Cardiac muscle cell (in vitro differentiated cells and primary cell): ENCODE measurements at regions not wholly inside any gene's neighbourhood (a gene's known extent, or its start where the extent isn't known, plus 50 kb on each side); places are given as distances from the start of the nearest gene placed in this dataset.

ENCODE experiments used
- DNase-seq, 2 donors: peaks; one replicate each; pipeline versions ENCODE4 v3.0.0 to v3.0.0-alpha.2; 2010 to 2017; ENCODE audit warnings: low read depth in 1 of 2, low spot score in 1 of 2
- H3K27ac ChIP-seq: fragments of 200-600 bp; sonication (generic); 2 replicates; pipeline ENCODE4 v1.5.1; 2016
- H3K27me3 ChIP-seq: fragments of 200-600 bp; sonication (generic); 2 replicates; pipeline ENCODE4 v1.6.0; 2016; ENCODE audit warnings: control low read depth
- H3K36me3 ChIP-seq: fragments of 200-600 bp; sonication (generic); 2 replicates; pipeline ENCODE4 v1.5.1; 2016; ENCODE audit warnings: control low read depth
- H3K4me1 ChIP-seq: fragments of 200-600 bp; sonication (generic); 2 replicates; pipeline ENCODE4 v1.8.1; 2017; ENCODE audit warnings: low read depth, mild to moderate bottlenecking, mixed run types
- H3K4me3 ChIP-seq: fragments of 200-600 bp; sonication (generic); 2 replicates; pipeline ENCODE4 v1.5.1; 2016; ENCODE audit warnings: mild to moderate bottlenecking
- H3K9me3 ChIP-seq: fragments of 200-600 bp; sonication (generic); 2 replicates; pipeline ENCODE4 v1.5.1; 2017; ENCODE audit warnings: low read depth, mild to moderate bottlenecking, control low read depth
- CTCF ChIP-seq: IDR thresholded peaks from 2 replicates; pipeline ENCODE4 v1.5.1; 2012; ENCODE audit warnings: low read depth, mild to moderate bottlenecking, low read length

GRCh38 chr14:76947838-76948184, 80.7 kb downstream of the IRF2BPL start:
- no peak for TF ChIP-seq CTCF
- DNase-seq: no peak
- H3K9me3 ChIP-seq: no peaks in the 10 kb centered on the region
- H3K4me1 ChIP-seq: peaks cover 12% of the 10 kb centered on the region
- no peaks in the 10 kb centered on the region for H3K36me3 ChIP-seq
- H3K27me3 ChIP-seq: no peaks in the 10 kb centered on the region
- no peak overlapping the region for H3K4me3 ChIP-seq
- H3K27ac ChIP-seq: peak overlapping the region; percentile 94

- peak; percentile 93 to 95 for DNase-seq
- peak; percentile 48 for TF ChIP-seq CTCF
- Histone ChIP-seq H3K4me1 (peaks cover 12% of the 10 kb centered on the region), H3K9me3 (no peaks in the 10 kb centered on the region), H3K27me3 (no peaks in the 10 kb centered on the region), H3K27ac (peak overlapping the region; percentile 94), H3K4me3 (no peak overlapping the region), H3K36me3 (no peaks in the 10 kb centered on the region)
Observed at GRCh38 chr14:76947078-76947837, 81.2 kb downstream of the IRF2BPL start.

- Histone ChIP-seq H3K36me3 (no peaks in the 10 kb centered on the region), H3K27ac (peak overlapping the region; percentile 94), H3K9me3 (no peaks in the 10 kb centered on the region), H3K27me3 (no peaks in the 10 kb centered on the region), H3K4me3 (no peak overlapping the region), H3K4me1 (peaks cover 17% of the 10 kb centered on the region)
- no peak for DNase-seq
- TF ChIP-seq CTCF: no peak
Observed at GRCh38 chr14:76946753-76947077, 81.8 kb downstream of the IRF2BPL start.

GRCh38 chr14:76943072-76943471, 85.4 kb downstream of the IRF2BPL start:
- peaks cover 47% of the 10 kb centered on the region for H3K4me1 ChIP-seq
- TF ChIP-seq CTCF: no peak
- H3K27me3 ChIP-seq: no peaks in the 10 kb centered on the region
- H3K36me3 ChIP-seq: no peaks in the 10 kb centered on the region
- H3K27ac ChIP-seq: no peak overlapping the region
- no peak overlapping the region for H3K4me3 ChIP-seq
- no peaks in the 10 kb centered on the region for H3K9me3 ChIP-seq
- no peak for DNase-seq

- no peak for TF ChIP-seq CTCF
- no peaks in the 10 kb centered on the region for H3K9me3 ChIP-seq
- H3K36me3 ChIP-seq: no peaks in the 10 kb centered on the region
- no peak overlapping the region for H3K4me3 ChIP-seq
- no peaks in the 10 kb centered on the region for H3K27me3 ChIP-seq
- no peak for DNase-seq
- peak overlapping the region; percentile 99 for H3K27ac ChIP-seq
- H3K4me1 ChIP-seq: peaks cover 50% of the 10 kb centered on the region
Observed at GRCh38 chr14:76941946-76942805, 86.3 kb downstream of the IRF2BPL start.
